Right cardiac atrium (tissue), 5 donors: ENCODE measurements at regions not wholly inside any gene's neighbourhood (a gene's known extent, or its start where the extent isn't known, plus 50 kb on each side); places are given as distances from the start of the nearest gene placed in this dataset.
"Not testable (repeated sequence)": the region's sequence is repeated elsewhere in the genome, so short reads cannot be mapped to it uniquely, and the experiment has no call there.

ENCODE experiments used
- ATAC-seq, 2 donors: fragments of 200-7000 bp; cut with Tn5 transposase; one replicate each; pipeline versions ENCODE4 v1.8.0 to v1.9.1; 2020; ENCODE audit warnings: moderate library complexity in 2 of 2, mild to moderate bottlenecking in 1 of 2
- DNase-seq, 3 donors: peaks; one replicate each; pipeline ENCODE4 v3.0.0-alpha.2; 2020
- H3K27ac ChIP-seq: one replicate; pipeline ENCODE4 v1.5.1; 2013; ENCODE audit warnings: mild to moderate bottlenecking, low read length, control low read depth, moderate library complexity
- H3K27me3 ChIP-seq: one replicate; pipeline ENCODE4 v1.6.1; 2013; ENCODE audit not compliant: control insufficient read depth, insufficient read depth
- H3K4me1 ChIP-seq: one replicate; pipeline ENCODE4 v1.6.1; 2013; ENCODE audit warnings: low read length; ENCODE audit not compliant: control insufficient read depth, insufficient read depth
- H3K4me3 ChIP-seq: one replicate; pipeline ENCODE4 v1.5.1; 2013; ENCODE audit warnings: low read length, control low read depth
- H3K9me3 ChIP-seq: one replicate; pipeline ENCODE4 v1.6.1; 2013; ENCODE audit warnings: low read length; ENCODE audit not compliant: control insufficient read depth
- WGBS: extraction: QIAGEN DNeasy Blood & Tissue Kit; methylation state at CpG from one replicate; pipeline ENCODE4 v1.1.7; 2013; 5-methylcytosine and 5-hydroxymethylcytosine counted together
- intact Hi-C, 4 donors: fragments of 100-400 bp; cut with DNase I; formaldehyde crosslinking; loops; one replicate each; pipeline versions ENCODE4 v1.11.0 to v1.14.0; 2022 to 2023
- donor health status: healthy with polysubstance abuse.
- donor health status: DM: no; HTN: yes; CAD: no.
- donor health status: DM: no; HTN: no; CAD: no.
- donor health status: DM: no; HTN: yes; CAD: no; lungs with severe emphysema.
- donor health status: DM: yes; HTN: yes; CAD: no.

DNA sequence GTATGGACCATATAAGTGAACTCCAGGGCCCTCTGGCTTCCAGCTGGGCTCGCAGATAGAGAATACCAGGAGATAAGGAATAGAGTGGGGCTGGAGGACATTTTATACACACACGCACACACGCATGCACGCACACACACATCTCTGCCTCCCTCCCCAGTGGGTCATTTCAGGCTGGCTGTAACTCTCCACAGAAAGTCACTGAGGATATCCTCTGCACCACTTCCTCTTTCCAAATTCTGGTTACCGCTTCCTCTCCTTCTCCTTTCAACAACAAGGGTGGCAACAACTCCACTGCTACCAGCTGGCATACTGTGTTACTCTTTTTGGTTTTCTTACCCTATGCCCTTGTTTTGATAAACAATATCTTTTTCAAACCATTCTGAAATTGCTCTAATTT, 280.2 kb downstream of the COL12A1 start:
- no peak for DNase-seq
- H3K27ac ChIP-seq: no peak overlapping the region
- no peak overlapping the region for H3K4me3 ChIP-seq
- 57% methylated on average over 5 of the region's 5 CpGs for WGBS
- H3K27me3 ChIP-seq: no peaks in the 10 kb centered on the region
- H3K4me1 ChIP-seq: no peaks in the 10 kb centered on the region
- intact Hi-C loops: no loop called here
- no peaks in the 10 kb centered on the region for H3K9me3 ChIP-seq
- no peak for ATAC-seq

- intact Hi-C loops: no loop called here
- no peak for DNase-seq
- 80% methylated on average over 3 of the region's 3 CpGs for WGBS
- no peaks in the 10 kb centered on the region for H3K4me1 ChIP-seq
- no peaks in the 10 kb centered on the region for H3K9me3 ChIP-seq
- no peak overlapping the region for H3K27ac ChIP-seq
- H3K4me3 ChIP-seq: no peak overlapping the region
- no peaks in the 10 kb centered on the region for H3K27me3 ChIP-seq
- ATAC-seq: no peak
Observed at GRCh38 chr6:74914888-74915287, 291.0 kb downstream of the COL12A1 start.

DNA sequence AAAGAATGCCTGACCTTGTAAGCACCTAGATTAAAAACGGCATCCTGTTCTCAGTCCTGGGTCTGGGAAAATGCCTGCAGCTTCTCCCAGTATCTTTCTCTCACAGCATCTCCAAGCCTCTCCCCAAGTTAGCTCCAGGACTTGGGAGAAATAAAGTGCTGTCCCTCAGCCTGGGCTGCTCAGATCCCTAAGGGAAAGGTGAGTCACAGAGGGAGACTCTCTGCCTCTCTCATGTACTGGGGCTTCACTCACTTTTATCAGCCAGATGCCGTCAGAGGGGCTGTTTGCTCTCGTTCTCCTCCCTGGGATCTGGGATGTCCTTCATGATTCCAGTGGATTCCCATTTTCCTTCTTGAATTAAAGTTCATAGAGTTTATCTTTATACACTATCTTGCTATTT, 293.6 kb downstream of the COL12A1 start:
- intact Hi-C loops: no loop called here
- Histone ChIP-seq H3K9me3 (no peaks in the 10 kb centered on the region), H3K27ac (no peak overlapping the region), H3K4me3 (no peak overlapping the region), H3K27me3 (no peaks in the 10 kb centered on the region), H3K4me1 (no peaks in the 10 kb centered on the region)
- DNase-seq (no peak), ATAC-seq (no peak)
- WGBS: 48% methylated on average over 3 of the region's 3 CpGs

- no peaks in the 10 kb centered on the region for H3K27me3 ChIP-seq
- no peak for ATAC-seq
- DNase-seq: no peak
- intact Hi-C loops: no loop called here
- no peak overlapping the region for H3K4me3 ChIP-seq
- H3K27ac ChIP-seq: no peak overlapping the region
- no peaks in the 10 kb centered on the region for H3K9me3 ChIP-seq
- WGBS: 91% methylated on average over 2 of the region's 2 CpGs
- no peaks in the 10 kb centered on the region for H3K4me1 ChIP-seq
Observed at GRCh38 chr6:74902846-74903245, 303.0 kb downstream of the COL12A1 start.

DNA sequence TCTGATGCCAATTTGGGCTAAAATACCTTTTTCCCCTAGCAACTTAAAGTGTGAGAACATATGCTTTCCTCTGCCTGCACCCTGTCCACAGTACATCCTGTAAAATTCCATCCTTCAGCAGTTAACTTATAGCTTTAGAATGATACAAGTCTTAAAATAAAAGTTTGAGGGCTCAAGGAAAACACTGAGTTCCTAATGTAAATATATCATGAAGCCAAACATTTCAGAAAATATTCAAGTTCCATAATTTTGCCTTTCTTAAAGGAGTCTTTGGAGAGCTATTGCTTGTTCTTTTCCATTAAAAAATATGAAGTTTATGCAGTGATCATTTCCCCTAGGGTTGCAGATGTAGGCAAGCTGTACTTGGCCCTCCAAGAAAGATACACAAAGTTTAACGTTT, 303.8 kb downstream of the COL12A1 start:
- no peak for ATAC-seq
- no peaks in the 10 kb centered on the region for H3K4me1 ChIP-seq
- no peak for DNase-seq
- intact Hi-C loops: no loop called here
- H3K9me3 ChIP-seq: no peaks in the 10 kb centered on the region
- H3K27me3 ChIP-seq: no peaks in the 10 kb centered on the region
- H3K4me3 ChIP-seq: no peak overlapping the region
- no peak overlapping the region for H3K27ac ChIP-seq
- WGBS: 59% methylated on average over 1 of the region's 1 CpG

DNA sequence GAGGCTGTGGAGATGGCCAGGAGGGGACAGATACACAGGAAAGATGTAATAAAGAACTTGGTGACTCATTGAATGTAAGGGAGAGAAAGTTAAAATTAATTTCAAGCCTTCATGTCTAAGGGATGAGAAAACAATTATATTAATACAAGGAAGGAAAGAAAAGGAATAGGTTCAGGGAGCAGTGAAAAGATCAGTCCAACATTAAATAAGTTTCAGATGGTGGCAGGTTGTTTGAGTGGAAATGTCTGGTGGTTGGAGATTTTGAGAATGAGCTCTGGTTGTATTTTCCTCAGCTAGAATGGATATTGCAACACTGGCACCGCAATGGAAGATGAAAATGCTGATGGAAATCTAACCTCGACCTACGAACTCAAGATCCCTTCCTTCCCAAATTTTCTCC, 304.3 kb downstream of the COL12A1 start:
- 85% methylated on average over 3 of the region's 3 CpGs for WGBS
- H3K9me3 ChIP-seq: no peaks in the 10 kb centered on the region
- no peak for ATAC-seq

GRCh38 chr6:74899416-74899815, 306.4 kb downstream of the COL12A1 start:
- ATAC-seq (no peak), DNase-seq (no peak)
- WGBS: 49% methylated on average over 4 of the region's 4 CpGs
- Histone ChIP-seq H3K27ac (no peak overlapping the region), H3K4me1 (no peaks in the 10 kb centered on the region), H3K9me3 (no peaks in the 10 kb centered on the region), H3K4me3 (no peak overlapping the region), H3K27me3 (no peaks in the 10 kb centered on the region)
- intact Hi-C loops: no loop called here

More for the DNA sequence above, 304.3 kb downstream of the COL12A1 start:
- Histone ChIP-seq H3K27ac (no peak overlapping the region), H3K4me1 (no peaks in the 10 kb centered on the region), H3K27me3 (no peaks in the 10 kb centered on the region), H3K4me3 (no peak overlapping the region)
- DNase-seq: no peak
- intact Hi-C loops: no loop called here

GRCh38 chr6:74892091-74892490, 313.8 kb downstream of the COL12A1 start:
- intact Hi-C loops: no loop called here

DNA sequence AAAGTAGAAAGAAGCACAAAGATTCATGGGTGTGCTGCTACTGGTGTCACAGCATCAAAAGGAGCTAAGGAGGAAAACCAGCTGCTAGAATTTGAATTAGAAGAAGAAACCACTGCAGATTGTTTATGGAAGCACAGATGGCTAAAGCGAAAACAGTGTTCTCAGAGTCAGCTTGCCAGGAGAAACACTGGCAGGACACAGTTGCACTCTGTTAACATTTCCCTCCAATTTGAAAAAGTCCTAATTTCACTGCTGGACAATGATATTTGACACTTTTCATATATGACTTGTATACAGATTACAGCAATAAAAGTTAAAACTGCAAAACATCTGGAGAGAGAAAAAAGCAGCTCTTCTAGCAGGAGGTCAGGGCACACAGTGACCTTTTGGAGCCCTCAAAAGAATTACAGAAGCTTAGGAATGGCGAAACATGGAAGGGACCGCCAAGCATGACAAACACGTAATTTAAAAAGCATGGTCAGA, 314.5 kb downstream of the COL12A1 start:
- no peaks in the 10 kb centered on the region for H3K27me3 ChIP-seq
- no peaks in the 10 kb centered on the region for H3K9me3 ChIP-seq
- DNase-seq: peak in 2 of 3 donors; percentile 37 to 59
- WGBS: 57% methylated on average over 4 of the region's 4 CpGs
- intact Hi-C loops: no loop called here
- ATAC-seq: peak; percentile 56 to 82
- H3K4me1 ChIP-seq: no peaks in the 10 kb centered on the region
- no peak overlapping the region for H3K4me3 ChIP-seq
- no peak overlapping the region for H3K27ac ChIP-seq

More at GRCh38 chr6:74892091-74892490, 313.8 kb downstream of the COL12A1 start:
- no peaks in the 10 kb centered on the region for H3K4me1 ChIP-seq
- WGBS: 55% methylated on average over 5 of the region's 5 CpGs
- DNase-seq (peak in 2 of 3 donors; percentile 32 to 46), ATAC-seq (no peak)
- no peaks in the 10 kb centered on the region for H3K27me3 ChIP-seq
- H3K27ac ChIP-seq: no peak overlapping the region
- H3K4me3 ChIP-seq: no peak overlapping the region
- no peaks in the 10 kb centered on the region for H3K9me3 ChIP-seq

- Histone ChIP-seq H3K27ac (no peak overlapping the region), H3K4me1 (no peaks in the 10 kb centered on the region), H3K27me3 (no peaks in the 10 kb centered on the region), H3K4me3 (no peak overlapping the region), H3K9me3 (no peaks in the 10 kb centered on the region)
- DNase-seq (no peak), ATAC-seq (no peak)
- intact Hi-C loops: no loop called here
Observed at GRCh38 chr6:74889635-74890034, 316.2 kb downstream of the COL12A1 start.

GRCh38 chr6:74888741-74889140, 317.1 kb downstream of the COL12A1 start:
- H3K9me3 ChIP-seq, H3K4me3 ChIP-seq, H3K27ac ChIP-seq, ATAC-seq, H3K27me3 ChIP-seq, intact Hi-C loops, H3K4me1 ChIP-seq: not testable (repeated sequence)
- peak in 1 of 3 donors; percentile 23 for DNase-seq
- 87% methylated on average over 6 of the region's 6 CpGs for WGBS

GRCh38 chr6:74879976-74880375, 325.9 kb downstream of the COL12A1 start:
- no peaks in the 10 kb centered on the region for H3K27me3 ChIP-seq
- H3K4me3 ChIP-seq: no peak overlapping the region
- no peak for DNase-seq
- H3K9me3 ChIP-seq: no peaks in the 10 kb centered on the region
- H3K4me1 ChIP-seq: no peaks in the 10 kb centered on the region
- H3K27ac ChIP-seq: no peak overlapping the region
- intact Hi-C loops: no loop called here
- no peak for ATAC-seq
- WGBS: 77% methylated on average over 2 of the region's 2 CpGs
